ENCODE measurements at regions not wholly inside any gene's neighbourhood (a gene's known extent, or its start where the extent isn't known, plus 50 kb on each side); places are given as distances from the start of the nearest gene placed in this dataset.

DNA sequence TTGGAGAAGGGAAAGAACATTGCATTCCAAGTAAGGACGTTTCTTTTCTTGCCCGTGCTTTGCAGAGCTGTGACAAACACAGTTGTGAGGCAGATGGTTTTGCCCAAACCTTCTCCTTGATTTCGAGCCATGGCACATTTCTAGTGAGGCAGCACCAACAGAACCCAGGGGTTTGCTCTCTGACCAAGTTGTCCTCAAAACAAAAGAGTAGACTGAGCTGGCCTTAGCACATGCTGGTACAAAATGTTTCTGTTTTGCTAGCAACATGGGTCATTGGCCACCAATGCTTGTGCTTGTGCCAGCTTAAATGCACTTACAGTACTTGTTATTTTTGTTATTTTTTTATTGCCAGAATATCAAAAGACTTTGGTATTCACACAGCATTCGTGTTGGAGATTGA, 328.8 kb downstream of the GADD45G start:
- FAIRE-seq (no peak), DNase-seq (ENCODE audit: low read depth in 1 of 2, low spot score in 2 of 2) (no peak)
- no peak overlapping the region for H2BK5ac ChIP-seq (ENCODE audit: low read depth, low read length)
- H3K9me3 ChIP-seq (ENCODE audit: insufficient read depth in 2 of 2, low read depth in 1 of 2, low read length in 1 of 2): no peaks in the 10 kb centered on the region
- H3K18ac ChIP-seq (ENCODE audit: extremely low read depth, low read length): no peak overlapping the region
- no peak overlapping the region for H3K4me3 ChIP-seq (ENCODE audit: extremely low read depth in 1 of 4, insufficient read depth in 2 of 4, low read depth in 3 of 4, low read length in 4 of 4)
- no peak overlapping the region for H3K14ac ChIP-seq (ENCODE audit: insufficient read length)
- H3K4me1 ChIP-seq (replicated peaks in 1 of 4; ENCODE audit: control insufficient read depth in 3 of 4, insufficient read depth in 4 of 4, low read length in 3 of 4): no peaks in the 10 kb centered on the region
- H3K27ac ChIP-seq (ENCODE audit: low read depth, low read length): no peak overlapping the region
- H3K23ac ChIP-seq (ENCODE audit: insufficient read length): no peak overlapping the region
- 83% methylated on average over 4 of the region's 4 CpGs; no CpG with 5 or more reads in 1 of the 2 experiments for WGBS, 2 experiments (ENCODE audit: extremely low coverage in 1 of 2, insufficient coverage in 1 of 2, insufficient read length in 1 of 2, insufficient replicate concordance in 2 of 2, low coverage in 1 of 2, low lambda C conversion rate in 2 of 2, missing lambda C conversion rate in 1 of 2)
- H2AK5ac ChIP-seq (ENCODE audit: low read depth, low read length): no peak overlapping the region
- POLR2A ChIA-PET (ENCODE audit: partially characterized antibody): no interaction called here
- no peak overlapping the region for H4K8ac ChIP-seq (ENCODE audit: extremely low read depth, insufficient read depth, low read length)
- no peaks in the 10 kb centered on the region for H4K20me1 ChIP-seq (replicated peaks in 1 of 2; ENCODE audit: control insufficient read depth in 1 of 2, insufficient read depth in 2 of 2, low read length in 2 of 2)
- no peak overlapping the region for H2BK15ac ChIP-seq (ENCODE audit: low read length)
- no peak overlapping the region for H2BK120ac ChIP-seq (replicated peaks; ENCODE audit: low read depth, low read length)
- no peaks in the 10 kb centered on the region for H3K79me2 ChIP-seq (ENCODE audit: control insufficient read depth in 1 of 2, insufficient read depth in 2 of 2, low read length in 2 of 2)
- H3K56ac ChIP-seq (replicated peaks; ENCODE audit: insufficient read length, low read depth, low read length): no peak overlapping the region
- H2BK12ac ChIP-seq (ENCODE audit: low read depth, low read length): no peak overlapping the region
- no peak overlapping the region for H2BK20ac ChIP-seq (ENCODE audit: low read length)
- H4K5ac ChIP-seq (ENCODE audit: insufficient read length, low read depth, low read length): no peak overlapping the region
- H3K4me2 ChIP-seq (ENCODE audit: insufficient read depth in 1 of 2, low read depth in 2 of 2, low read length in 2 of 2): no peak overlapping the region
- no peaks in the 10 kb centered on the region for H3K79me1 ChIP-seq (ENCODE audit: low read depth, low read length)
- no peak overlapping the region for H4K91ac ChIP-seq (replicated peaks; ENCODE audit: insufficient read length, low read length)
- no peaks in the 10 kb centered on the region for H3K23me2 ChIP-seq (ENCODE audit: low read depth, low read length)
- H3K27me3 ChIP-seq (replicated peaks in 1 of 4; ENCODE audit: control insufficient read depth in 3 of 4, extremely low read depth in 1 of 4, insufficient read depth in 3 of 4, low read length in 3 of 4): no peaks in the 10 kb centered on the region; a peak in 1 of 7 replicates
- CTCF ChIA-PET (ENCODE audit: partially characterized antibody): interaction anchor here (1.1 to 3.6 kb wide), 3 partner anchors 11 to 14 kb away, joined by 4 to 12 read pairs (median 4); no protein-coding TSS in a partner anchor
- H2AFZ ChIP-seq (ENCODE audit: low read length): no peak overlapping the region
- no peaks in the 10 kb centered on the region for H3K36me3 ChIP-seq (ENCODE audit: control insufficient read depth in 2 of 4, insufficient read depth in 4 of 4, low read length in 3 of 4)
- no peak overlapping the region for H3K4ac ChIP-seq (replicated peaks; ENCODE audit: insufficient read length, low read depth, low read length)
- no peak overlapping the region for H3K9ac ChIP-seq (replicated peaks in 1 of 4; ENCODE audit: extremely low read depth in 1 of 4, low read depth in 3 of 4, low read length in 3 of 4)
- TF ChIP-seq GTF2F1 (IDR thresholded peaks at IDR 0.05; ENCODE audit: borderline replicate concordance, low read depth, low read length) (no peak), EZH2 (IDR thresholded peaks at IDR 0.05; ENCODE audit: low read depth, low read length, severe bottlenecking) (no peak), SUZ12 (IDR thresholded peaks at IDR 0.05; ENCODE audit: low read length) (no peak), HDAC6 (IDR thresholded peaks at IDR 0.05; ENCODE audit: low read depth, low read length) (no peak), SP2 (IDR thresholded peaks at IDR 0.05; ENCODE audit: low read length) (no peak), JUN (IDR thresholded peaks at IDR 0.05; ENCODE audit: low read depth, low read length) (no peak), RBBP5 (IDR thresholded peaks at IDR 0.05; ENCODE audit: borderline replicate concordance, low read depth, low read length) (no peak), CHD1 (IDR thresholded peaks at IDR 0.05; ENCODE audit: low read depth, low read length) (no peak), RFX5 (IDR thresholded peaks at IDR 0.05; ENCODE audit: borderline replicate concordance, low read depth, low read length) (no peak), RAD21 (IDR thresholded peaks at IDR 0.05 in 1 of 2, conservative IDR thresholded peaks at IDR 0.05 in 1 of 2; ENCODE audit: low read depth in 2 of 2, low read length in 2 of 2) (no peak), CBX5 (IDR thresholded peaks at IDR 0.05; ENCODE audit: low read depth, low read length) (no peak), KDM5A (IDR thresholded peaks at IDR 0.05; ENCODE audit: low read length) (no peak), ATF2 (IDR thresholded peaks at IDR 0.05; ENCODE audit: low read length) (no peak)

Data from H1 (cell line).